GM10248 (cell line): ENCODE measurements at regions not wholly inside any gene's neighbourhood (a gene's known extent, or its start where the extent isn't known, plus 50 kb on each side); places are given as distances from the start of the nearest gene placed in this dataset.

Experiments
- CTCF ChIA-PET: fragments of 300-600 bp; sonication (Branson Sonifier 250); formaldehyde crosslinking; extraction: SDS; loops from one replicate; lab custom pipeline; 2021; ENCODE audit warnings: antibody characterized with exemption; lab: Yijun Ruan, JAX
- POLR2A ChIA-PET: fragments of 350-650 bp; sonication (Branson Sonifier 250); formaldehyde crosslinking; extraction: SDS; loops from one replicate; lab custom pipeline; 2020; ENCODE audit warnings: antibody characterized with exemption; lab: Yijun Ruan, JAX
- DNase-seq: peaks from one replicate; pipeline ENCODE4 v3.0.0; 2012; ENCODE audit errors: extremely low spot score
- CTCF ChIP-seq: IDR thresholded peaks from 2 replicates; pipeline ENCODE4 v1.5.1; 2012; ENCODE audit warnings: mild to moderate bottlenecking, low read depth; ENCODE audit errors: extremely low read depth, missing control alignments, control extremely low read depth

DNA sequence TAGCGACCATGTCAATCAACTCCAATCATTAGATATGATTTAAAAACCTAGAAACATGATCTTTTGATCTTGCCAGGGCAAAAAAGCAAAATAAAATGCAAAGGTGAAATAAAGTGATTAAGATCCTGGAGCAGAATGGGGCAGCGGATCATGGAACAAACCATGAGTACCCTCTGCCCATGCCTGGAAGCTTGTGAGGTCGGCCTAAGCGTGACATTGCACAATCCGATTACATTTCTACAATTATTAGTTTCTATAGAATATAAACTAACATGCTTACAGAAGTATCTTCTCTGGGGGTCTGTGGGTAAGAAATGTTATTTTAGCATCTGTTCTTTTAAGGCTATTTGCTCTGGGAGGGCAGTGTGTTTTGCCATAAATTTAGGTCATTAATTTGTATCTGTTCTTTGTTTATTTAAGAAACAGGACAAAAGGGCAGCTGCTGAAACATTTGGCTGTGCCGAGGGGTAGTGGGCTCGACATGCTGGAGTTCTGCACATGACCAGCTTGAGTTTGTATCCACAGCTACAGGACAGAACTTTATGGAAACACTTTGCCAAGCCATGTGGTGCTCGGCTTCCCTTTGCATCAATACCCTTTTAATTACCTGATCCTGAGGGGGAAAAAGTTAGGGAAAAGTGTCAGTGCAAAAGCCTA lies 55.9 kb downstream of the ZBTB18 start:
- no peak for TF ChIP-seq CTCF
- ChIA-PET POLR2A (no interaction called here), CTCF (no interaction called here)
- no peak for DNase-seq

DNA sequence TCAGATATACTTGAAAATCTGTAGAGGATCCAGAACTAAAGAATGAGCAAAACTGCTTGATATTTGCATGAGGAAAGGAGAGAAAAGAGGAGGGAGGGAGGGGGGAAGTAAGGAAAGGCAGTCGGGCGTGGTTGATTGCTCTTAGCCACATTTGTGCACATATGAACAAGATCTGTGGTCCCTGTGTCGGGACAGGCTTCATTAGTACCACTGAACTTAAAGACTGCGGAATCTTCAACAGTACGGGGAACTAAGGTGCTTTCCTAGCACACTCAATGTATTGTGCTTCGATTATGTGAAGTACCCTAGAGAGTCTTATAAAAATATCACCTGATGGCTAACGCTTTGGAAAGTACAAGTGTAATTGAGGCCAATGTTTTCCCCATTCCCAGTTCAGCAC lies 59.9 kb downstream of the ZBTB18 start:
- POLR2A ChIA-PET: no interaction called here
- DNase-seq: no peak
- no peak for TF ChIP-seq CTCF
- CTCF ChIA-PET: no interaction called here

DNA sequence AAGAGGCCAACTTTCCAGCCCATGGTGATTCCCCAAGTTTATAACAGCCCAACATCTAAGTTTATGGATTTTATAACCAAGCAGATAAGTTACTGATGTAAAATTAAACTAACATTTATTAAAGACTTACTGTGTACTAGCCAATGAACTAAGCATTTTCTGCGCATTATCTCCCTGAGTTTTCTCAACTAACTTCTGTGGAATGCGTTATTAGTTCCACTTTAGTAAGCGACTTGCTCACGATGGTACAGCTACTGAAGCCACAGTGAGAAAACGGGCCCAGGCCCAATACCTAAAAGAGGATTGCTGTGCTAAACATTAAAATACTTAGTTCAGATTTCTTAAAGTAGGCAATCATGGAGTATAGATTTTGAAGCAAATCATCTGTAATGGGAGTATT lies 61.0 kb downstream of the ZBTB18 start:
- ChIA-PET POLR2A (no interaction called here), CTCF (no interaction called here)
- no peak for DNase-seq
- TF ChIP-seq CTCF: no peak

GRCh38 chr1:244112636-244113035 lies 61.6 kb downstream of the ZBTB18 start:
- CTCF ChIA-PET: interaction anchor here (1.3 to 1.5 kb wide), 2 partner anchors 8 to 96 kb away, joined by 3 to 4 read pairs; no protein-coding TSS in a partner anchor
- no peak for DNase-seq
- no peak for TF ChIP-seq CTCF
- POLR2A ChIA-PET: no interaction called here

- no peak for TF ChIP-seq CTCF
- ChIA-PET CTCF (interaction anchor here (0.9 to 1.5 kb wide), 3 partner anchors 9 to 95 kb away, joined by 3 to 4 read pairs (median 3); no protein-coding TSS in a partner anchor), POLR2A (no interaction called here)
- no peak for DNase-seq
Measured at GRCh38 chr1:244113532-244114320, 62.6 kb downstream of the ZBTB18 start.

DNA sequence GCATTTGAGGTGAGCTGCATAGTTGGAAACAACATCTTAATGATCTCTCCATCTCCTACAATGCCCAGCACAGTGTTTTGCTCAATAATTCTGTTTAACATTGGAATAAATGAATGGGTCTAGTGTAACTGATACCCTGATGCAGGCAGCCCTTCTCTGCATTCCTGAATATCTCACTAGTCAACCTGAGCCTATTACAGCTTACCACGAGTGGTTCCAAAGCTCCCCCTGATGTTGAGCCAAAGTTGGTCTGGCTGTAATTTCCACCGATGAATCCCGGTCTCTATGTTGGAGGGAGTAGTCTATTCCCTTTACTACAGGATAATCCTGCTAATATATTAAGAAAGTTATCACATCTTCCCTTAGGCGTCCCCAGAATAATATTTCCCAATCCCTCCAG lies 63.8 kb downstream of the ZBTB18 start:
- DNase-seq: no peak
- ChIA-PET POLR2A (no interaction called here), CTCF (interaction anchor here (0.9 kb wide), 1 partner anchor 8 kb away, joined by 3 read pairs; no protein-coding TSS in a partner anchor)
- TF ChIP-seq CTCF: no peak
